HepG2 (cell line): ENCODE measurements at regions not wholly inside any gene's neighbourhood (a gene's known extent, or its start where the extent isn't known, plus 50 kb on each side); places are given as distances from the start of the nearest gene placed in this dataset.
A peak's percentile ranks its signal among the peaks of the same experiment; 100 is the strongest.

Experiments
- ARNT2 ChIP-seq: sonication (generic); formaldehyde crosslinking; IDR thresholded peaks from 2 replicates; pipeline ENCODE4 v1.8.0; 2022; ENCODE audit warnings: mild to moderate bottlenecking, low read depth, missing genetic modification reagents, moderate library complexity
- BRD4 ChIP-seq: sonication (generic); formaldehyde crosslinking; IDR thresholded peaks from 2 replicates; pipeline ENCODE4 v1.4.0; 2020; ENCODE audit warnings: missing genetic modification reagents
- EHMT2 ChIP-seq: fragments of 200-600 bp; sonication (generic); IDR thresholded peaks from 2 replicates; pipeline ENCODE4 v1.7.0; 2017; ENCODE audit warnings: antibody characterized with exemption, low read depth, low read length, borderline replicate concordance
- FOXA3 ChIP-seq: IDR thresholded peaks from 2 replicates; pipeline ENCODE4 v1.6.1; 2016; ENCODE audit warnings: missing genetic modification reagents, missing compliant biosample characterization
- HHEX ChIP-seq: IDR thresholded peaks from 2 replicates; pipeline ENCODE4 v1.6.1; 2016; ENCODE audit warnings: control low read depth
- KAT8 ChIP-seq: IDR thresholded peaks from 2 replicates; pipeline ENCODE4 v1.6.1; 2016; ENCODE audit warnings: missing genetic modification reagents, missing compliant biosample characterization
- KDM1A ChIP-seq: IDR thresholded peaks from 2 replicates; pipeline ENCODE4 v1.6.1; 2016; ENCODE audit warnings: missing compliant biosample characterization
- PREB ChIP-seq: sonication (generic); formaldehyde crosslinking; IDR thresholded peaks from 2 replicates; pipeline ENCODE4 v1.4.0; 2020; ENCODE audit warnings: missing genetic modification reagents
- RBFOX2 ChIP-seq: fragments of 200-400 bp; formaldehyde crosslinking; IDR thresholded peaks from 2 replicates; pipeline ENCODE4 v1.6.1; 2017; ENCODE audit warnings: low read depth, mild to moderate bottlenecking, low read length
- SALL2 ChIP-seq: sonication (generic); formaldehyde crosslinking; IDR thresholded peaks from 2 replicates; pipeline ENCODE4 v1.8.1; 2023; ENCODE audit warnings: mild to moderate bottlenecking, missing genetic modification reagents, inconsistent platforms
- SSRP1 ChIP-seq: IDR thresholded peaks from 2 replicates; pipeline ENCODE4 v1.6.1; 2016; ENCODE audit warnings: control low read depth
- TCF7L2 ChIP-seq: IDR thresholded peaks from 2 replicates; pipeline ENCODE4 v1.6.1; 2011; ENCODE audit warnings: mild to moderate bottlenecking, low read depth, low read length, moderate library complexity
- THAP11 ChIP-seq: IDR thresholded peaks from 2 replicates; pipeline ENCODE4 v1.6.1; 2016; ENCODE audit warnings: missing biosample characterization, missing genetic modification reagents
- ZFX ChIP-seq: sonication (generic); formaldehyde crosslinking; IDR thresholded peaks from 2 replicates; pipeline ENCODE4 v1.4.0; 2020; ENCODE audit warnings: mild to moderate bottlenecking, low read depth, missing genetic modification reagents, moderate library complexity
- ZKSCAN8 ChIP-seq: IDR thresholded peaks from 2 replicates; pipeline ENCODE4 v1.6.1; 2016; ENCODE audit warnings: borderline replicate concordance, missing genetic modification reagents, missing compliant biosample characterization
- ZMYM4 ChIP-seq: sonication (generic); formaldehyde crosslinking; IDR thresholded peaks from 2 replicates; pipeline ENCODE4 v1.8.1; 2023; ENCODE audit warnings: mild to moderate bottlenecking, missing genetic modification reagents
- ZNF101 ChIP-seq: sonication (generic); formaldehyde crosslinking; IDR thresholded peaks from 2 replicates; pipeline ENCODE4 v1.4.0; 2020; ENCODE audit warnings: mild to moderate bottlenecking, low read depth, missing genetic modification reagents, borderline replicate concordance
- ZNF317 ChIP-seq: sonication (generic); formaldehyde crosslinking; IDR thresholded peaks from 2 replicates; pipeline ENCODE4 v1.5.0; 2020; ENCODE audit warnings: mild to moderate bottlenecking, missing genetic modification reagents
- ZNF691 ChIP-seq: sonication (generic); formaldehyde crosslinking; IDR thresholded peaks from 2 replicates; pipeline ENCODE4 v1.4.0; 2020; ENCODE audit warnings: missing genetic modification reagents, low read depth, mild to moderate bottlenecking, borderline replicate concordance
- TF ChIP-seq, protein P1 (sequence below): sonication (generic); formaldehyde crosslinking; IDR thresholded peaks from 2 replicates; pipeline ENCODE4 v1.5.1; 2020; ENCODE audit warnings: mild to moderate bottlenecking, missing genetic modification reagents, borderline replicate concordance
- TF ChIP-seq, protein P2 (sequence below): IDR thresholded peaks from 2 replicates; pipeline ENCODE4 v1.6.1; 2016; ENCODE audit warnings: low read depth

DNA sequence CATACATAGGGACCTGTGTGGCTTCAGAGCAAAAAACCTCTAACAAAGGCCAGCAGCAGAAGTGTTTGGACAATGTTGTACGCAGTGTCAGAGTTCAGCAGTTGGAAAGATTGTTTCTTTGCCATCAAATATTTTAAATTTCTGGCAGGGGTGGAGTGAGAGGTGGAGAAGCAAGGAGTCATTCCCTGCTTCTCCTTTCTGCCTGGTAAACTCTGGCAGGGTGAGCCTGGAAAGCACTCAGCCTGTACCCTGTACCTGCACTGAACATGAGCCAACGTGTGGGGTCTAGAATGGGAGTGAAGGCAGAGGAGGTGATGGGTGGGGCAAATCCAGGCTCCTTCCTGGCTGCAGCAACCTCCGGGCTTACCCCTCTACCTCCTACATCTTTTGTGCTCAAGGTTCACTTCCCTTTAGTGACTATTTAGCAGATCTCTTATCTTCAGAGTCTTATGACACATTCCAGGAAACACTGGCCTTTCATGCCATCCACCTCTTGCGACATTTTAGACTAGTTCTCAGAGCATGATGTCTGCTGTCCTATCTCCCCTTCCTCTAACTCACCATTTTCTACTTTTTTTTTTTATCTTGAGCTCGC lies 445.0 kb upstream of the PIK3R1 start (continued):
- TF ChIP-seq RBFOX2 = peak; percentile 73
- TF ChIP-seq ZNF691 = peak; percentile 72; the same call in 1 of the 2 replicates
- peak; percentile 85 for TF ChIP-seq FOXA3
- 0 out of 2 replicates have a peak, but pooled peaks have one; percentile 43 for TF ChIP-seq SALL2
- peak; percentile 67; the same call in 1 of the 2 replicates for TF ChIP-seq SSRP1
- TF ChIP-seq ZMYM4 (CRISPR knock-in tag) = peak; percentile 81
- TF ChIP-seq, protein P1, sequence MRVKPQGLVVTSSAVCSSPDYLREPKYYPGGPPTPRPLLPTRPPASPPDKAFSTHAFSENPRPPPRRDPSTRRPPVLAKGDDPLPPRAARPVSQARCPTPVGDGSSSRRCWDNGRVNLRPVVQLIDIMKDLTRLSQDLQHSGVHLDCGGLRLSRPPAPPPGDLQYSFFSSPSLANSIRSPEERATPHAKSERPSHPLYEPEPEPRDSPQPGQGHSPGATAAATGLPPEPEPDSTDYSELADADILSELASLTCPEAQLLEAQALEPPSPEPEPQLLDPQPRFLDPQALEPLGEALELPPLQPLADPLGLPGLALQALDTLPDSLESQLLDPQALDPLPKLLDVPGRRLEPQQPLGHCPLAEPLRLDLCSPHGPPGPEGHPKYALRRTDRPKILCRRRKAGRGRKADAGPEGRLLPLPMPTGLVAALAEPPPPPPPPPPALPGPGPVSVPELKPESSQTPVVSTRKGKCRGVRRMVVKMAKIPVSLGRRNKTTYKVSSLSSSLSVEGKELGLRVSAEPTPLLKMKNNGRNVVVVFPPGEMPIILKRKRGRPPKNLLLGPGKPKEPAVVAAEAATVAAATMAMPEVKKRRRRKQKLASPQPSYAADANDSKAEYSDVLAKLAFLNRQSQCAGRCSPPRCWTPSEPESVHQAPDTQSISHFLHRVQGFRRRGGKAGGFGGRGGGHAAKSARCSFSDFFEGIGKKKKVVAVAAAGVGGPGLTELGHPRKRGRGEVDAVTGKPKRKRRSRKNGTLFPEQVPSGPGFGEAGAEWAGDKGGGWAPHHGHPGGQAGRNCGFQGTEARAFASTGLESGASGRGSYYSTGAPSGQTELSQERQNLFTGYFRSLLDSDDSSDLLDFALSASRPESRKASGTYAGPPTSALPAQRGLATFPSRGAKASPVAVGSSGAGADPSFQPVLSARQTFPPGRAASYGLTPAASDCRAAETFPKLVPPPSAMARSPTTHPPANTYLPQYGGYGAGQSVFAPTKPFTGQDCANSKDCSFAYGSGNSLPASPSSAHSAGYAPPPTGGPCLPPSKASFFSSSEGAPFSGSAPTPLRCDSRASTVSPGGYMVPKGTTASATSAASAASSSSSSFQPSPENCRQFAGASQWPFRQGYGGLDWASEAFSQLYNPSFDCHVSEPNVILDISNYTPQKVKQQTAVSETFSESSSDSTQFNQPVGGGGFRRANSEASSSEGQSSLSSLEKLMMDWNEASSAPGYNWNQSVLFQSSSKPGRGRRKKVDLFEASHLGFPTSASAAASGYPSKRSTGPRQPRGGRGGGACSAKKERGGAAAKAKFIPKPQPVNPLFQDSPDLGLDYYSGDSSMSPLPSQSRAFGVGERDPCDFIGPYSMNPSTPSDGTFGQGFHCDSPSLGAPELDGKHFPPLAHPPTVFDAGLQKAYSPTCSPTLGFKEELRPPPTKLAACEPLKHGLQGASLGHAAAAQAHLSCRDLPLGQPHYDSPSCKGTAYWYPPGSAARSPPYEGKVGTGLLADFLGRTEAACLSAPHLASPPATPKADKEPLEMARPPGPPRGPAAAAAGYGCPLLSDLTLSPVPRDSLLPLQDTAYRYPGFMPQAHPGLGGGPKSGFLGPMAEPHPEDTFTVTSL = peak; percentile 85
- peak; percentile 73 for TF ChIP-seq ZNF317 (CRISPR knock-in tag)
- no peak for TF ChIP-seq KDM1A (CRISPR knock-in tag)
- TF ChIP-seq TCF7L2 = peak; percentile 62; the same call in 1 of the 2 replicates
- TF ChIP-seq ZKSCAN8 (CRISPR knock-in tag) = peak; percentile 69; the same call in 1 of the 2 replicates
- TF ChIP-seq KAT8 (CRISPR knock-in tag) = peak; percentile 79
- TF ChIP-seq HHEX (CRISPR knock-in tag) = no peak
- peak; percentile 85 for TF ChIP-seq BRD4 (CRISPR knock-in tag)
- TF ChIP-seq, protein P2, sequence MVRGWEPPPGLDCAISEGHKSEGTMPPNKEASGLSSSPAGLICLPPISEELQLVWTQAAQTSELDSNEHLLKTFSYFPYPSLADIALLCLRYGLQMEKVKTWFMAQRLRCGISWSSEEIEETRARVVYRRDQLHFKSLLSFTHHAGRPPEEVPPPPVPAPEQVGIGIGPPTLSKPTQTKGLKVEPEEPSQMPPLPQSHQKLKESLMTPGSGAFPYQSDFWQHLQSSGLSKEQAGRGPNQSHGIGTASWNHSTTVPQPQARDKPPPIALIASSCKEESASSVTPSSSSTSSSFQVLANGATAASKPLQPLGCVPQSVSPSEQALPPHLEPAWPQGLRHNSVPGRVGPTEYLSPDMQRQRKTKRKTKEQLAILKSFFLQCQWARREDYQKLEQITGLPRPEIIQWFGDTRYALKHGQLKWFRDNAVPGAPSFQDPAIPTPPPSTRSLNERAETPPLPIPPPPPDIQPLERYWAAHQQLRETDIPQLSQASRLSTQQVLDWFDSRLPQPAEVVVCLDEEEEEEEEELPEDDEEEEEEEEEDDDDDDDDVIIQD (CRISPR knock-in tag) = peak; percentile 57; the same call in 1 of the 2 replicates
- 0 out of 2 replicates have a peak, but pooled peaks have one; percentile 42 for TF ChIP-seq ZNF101
- TF ChIP-seq THAP11 (CRISPR knock-in tag) = peak; percentile 68
- 0 out of 2 replicates have a peak, but pooled peaks have one; percentile 64 for TF ChIP-seq EHMT2
- TF ChIP-seq ZFX (CRISPR knock-in tag) = peak; percentile 25; the same call in 1 of the 2 replicates
- TF ChIP-seq PREB (CRISPR knock-in tag) = no peak
- peak; percentile 65; the same call in 1 of the 2 replicates for TF ChIP-seq ARNT2 (CRISPR knock-in tag)
- TF ChIP-seq, all 625 proteins: peak for 203
